GM12878 (cell line): ENCODE measurements at regions not wholly inside any gene's neighbourhood (a gene's known extent, or its start where the extent isn't known, plus 50 kb on each side); places are given as distances from the start of the nearest gene placed in this dataset.

Source experiments
- ATAC-seq: fragments of 200-7000 bp; cut with Tn5 transposase; 3 replicates; pipeline ENCODE4 v1.9.1; 2020; ENCODE audit warnings: mild to moderate bottlenecking, moderate library complexity
- BruUV-seq: library from RNA; stranded (reverse); fragments of 400-500 nt; replicated peaks from 2 replicates; lab custom pipeline; 2021; lab: Mats Ljungman, UMichigan
- CTCF ChIA-PET: fragments of 300-600 bp; sonication (Branson Sonifier 250); formaldehyde crosslinking; extraction: SDS; loops from one replicate; lab custom pipeline; 2021; ENCODE audit warnings: inconsistent platforms; lab: Yijun Ruan, JAX
- POLR2A ChIA-PET: fragments of 350-600 bp; formaldehyde crosslinking; extraction: SDS; loops from one replicate; lab custom pipeline; 2021; ENCODE audit warnings: inconsistent platforms; lab: Charles Lee
- RAD21 ChIA-PET: fragments of 300-600 bp; sonication (Branson Sonifier 250); formaldehyde crosslinking; loops from one replicate; lab custom pipeline; 2023; ENCODE audit warnings: antibody characterized with exemption; ENCODE audit not compliant: unreplicated experiment; lab: Charles Lee
- SMC1A ChIA-PET: fragments of 300-600 bp; sonication (Branson Sonifier 250); formaldehyde crosslinking; loops from one replicate; lab custom pipeline; 2023; ENCODE audit not compliant: unreplicated experiment, uncharacterized antibody; lab: Charles Lee
- DNase-seq: peaks from one replicate; pipeline ENCODE4 v3.0.0-alpha.2; 2011; ENCODE audit warnings: low read depth, low spot score
- FAIRE-seq: peaks from 3 replicates; lab custom pipeline; 2011; peaks lifted over from hg19 to GRCh38; lab: Jason Lieb, UNC
- H2AFZ ChIP-seq: 2 replicates; pipeline ENCODE4 v1.6.0; 2011; ENCODE audit warnings: low read depth, low read length, control low read depth; ENCODE audit not compliant: control insufficient read depth
- H3K27ac ChIP-seq: 2 replicates; pipeline ENCODE4 v1.5.1; 2011; ENCODE audit warnings: control low read depth; ENCODE audit not compliant: control insufficient read depth, insufficient read depth
- H3K27me3 ChIP-seq, 2 experiments: replicated peaks in 1 of 2; 2 replicates each; pipeline versions ENCODE4 v1.6.0 to v1.6.1; 2011; ENCODE audit warnings: low read length in 1 of 2; ENCODE audit not compliant: control insufficient read depth in 2 of 2, insufficient read depth in 2 of 2
- H3K36me3 ChIP-seq, 2 experiments: 2 replicates each; pipeline ENCODE4 v1.5.1; 2011; ENCODE audit warnings: low read length in 1 of 2; ENCODE audit not compliant: control insufficient read depth in 2 of 2, insufficient read depth in 2 of 2
- H3K4me1 ChIP-seq: 2 replicates; pipeline ENCODE4 v1.6.1; 2011; ENCODE audit warnings: mild to moderate bottlenecking, low read length, moderate library complexity, mixed read lengths; ENCODE audit not compliant: control insufficient read depth, insufficient read depth
- H3K4me2 ChIP-seq: 2 replicates; pipeline ENCODE4 v1.6.0; 2011; ENCODE audit warnings: control low read depth; ENCODE audit not compliant: control insufficient read depth, insufficient read depth
- H3K4me3 ChIP-seq: fragments of 200-600 bp; sonication (generic); 2 replicates; pipeline ENCODE4 v1.5.1; 2016
- H3K79me2 ChIP-seq: 2 replicates; pipeline ENCODE4 v1.6.0; 2011; ENCODE audit warnings: low read length; ENCODE audit not compliant: control insufficient read depth, insufficient read depth
- H3K9ac ChIP-seq: 2 replicates; pipeline ENCODE4 v1.8.0; 2011; ENCODE audit warnings: low read length, control low read depth, mixed read lengths; ENCODE audit not compliant: control insufficient read depth, insufficient read depth
- H3K9me3 ChIP-seq: replicated peaks from 3 replicates; pipeline ENCODE4 v1.5.1; 2011; ENCODE audit warnings: mild to moderate bottlenecking, low read length; ENCODE audit not compliant: control insufficient read depth, insufficient read depth
- H4K20me1 ChIP-seq: 2 replicates; pipeline ENCODE4 v1.6.0; 2011; ENCODE audit not compliant: control insufficient read depth, insufficient read depth
- NKRF ChIP-seq: fragments of 450-650 bp; conservative IDR thresholded peaks from 2 replicates; pipeline ENCODE4 v1.6.1; 2017; ENCODE audit warnings: mild to moderate bottlenecking, moderate library complexity
- PAX8 ChIP-seq: fragments of 450-650 bp; IDR thresholded peaks from 2 replicates; pipeline ENCODE4 v1.6.1; 2017; ENCODE audit warnings: mild to moderate bottlenecking, moderate library complexity
- SUPT20H ChIP-seq: IDR thresholded peaks from 2 replicates; pipeline ENCODE4 v1.6.1; 2011; ENCODE audit warnings: low read depth, mild to moderate bottlenecking, low read length, moderate library complexity, borderline replicate concordance; ENCODE audit not compliant: control insufficient read depth
- ZBTB4 ChIP-seq: fragments of 450-650 bp; formaldehyde crosslinking; IDR thresholded peaks from 2 replicates; pipeline ENCODE4 v1.4.0; 2022; ENCODE audit warnings: mild to moderate bottlenecking, moderate library complexity
- WGBS: methylation state at CpG from one replicate; pipeline ENCODE4 v1.1.6; 2016; ENCODE audit warnings: low lambda C conversion rate; ENCODE audit not compliant: insufficient replicate concordance, insufficient coverage; ENCODE audit errors: missing lambda C conversion rate; 5-methylcytosine and 5-hydroxymethylcytosine counted together
- in situ Hi-C: fragments of 300-500 bp; cut with MboI; formaldehyde crosslinking; loops from 9 replicates; pipeline ENCODE4 v1.14.3; 2018; ENCODE audit warnings: mixed read lengths
- intact Hi-C: fragments of 100-400 bp; cut with micrococcal nuclease; formaldehyde crosslinking; loops from one replicate; pipeline ENCODE4 v1.14.2; 2022; ENCODE audit not compliant: unreplicated experiment

- RAD21 ChIA-PET = interaction anchor here (0.8 kb wide), 1 partner anchor 13 kb away, joined by 3 read pairs; no protein-coding TSS in a partner anchor
- SMC1A ChIA-PET = no interaction called here
- FAIRE-seq = no peak
- Histone ChIP-seq H3K27ac (no peak overlapping the region), H3K27me3 (peaks cover 4 to 5% of the 10 kb centered on the region in 2 experiments), H3K79me2 (no peaks in the 10 kb centered on the region), H4K20me1 (no peaks in the 10 kb centered on the region), H3K9me3 (no peaks in the 10 kb centered on the region), H3K36me3 (no peaks in the 10 kb centered on the region), H3K4me1 (no peaks in the 10 kb centered on the region), H3K4me2 (no peak overlapping the region), H2AFZ (no peak overlapping the region), H3K4me3 (no peak overlapping the region), H3K9ac (no peak overlapping the region)
- in situ Hi-C loops = no loop called here
- 65% methylated on average over 19 of the region's 20 CpGs for WGBS
- BruUV-seq = no TSS peak
- TF ChIP-seq SUPT20H (no peak), ZBTB4 (CRISPR knock-in tag) (no peak), NKRF (no peak), PAX8 (no peak)
- CTCF ChIA-PET = no interaction called here
- intact Hi-C loops = no loop called here
- no peak for ATAC-seq
- POLR2A ChIA-PET = no interaction called here
- DNase-seq = no peak
These were observed 385.5 kb downstream of the SEC14L1 start for GRCh38 chr17:77526259-77526711.
